IPS-15b (cell line): ENCODE measurements at regions not wholly inside any gene's neighbourhood (a gene's known extent, or its start where the extent isn't known, plus 50 kb on each side); places are given as distances from the start of the nearest gene placed in this dataset.

Experiments used
- H3K27me3 ChIP-seq: one replicate; pipeline ENCODE4 v1.6.1; 2013; ENCODE audit warnings: low read length; ENCODE audit not compliant: control insufficient read depth, insufficient read depth
- H3K36me3 ChIP-seq: one replicate; pipeline ENCODE4 v1.6.1; 2013; ENCODE audit warnings: low read length; ENCODE audit not compliant: control insufficient read depth, insufficient read depth
- H3K4me1 ChIP-seq: one replicate; pipeline ENCODE4 v1.6.1; 2013; ENCODE audit warnings: mild to moderate bottlenecking, low read length; ENCODE audit not compliant: control insufficient read depth, insufficient read depth
- H3K4me3 ChIP-seq: one replicate; pipeline ENCODE4 v1.5.1; 2013; ENCODE audit warnings: low read depth, low read length
- H3K9ac ChIP-seq: one replicate; pipeline ENCODE4 v1.6.1; 2013; ENCODE audit warnings: low read depth, mild to moderate bottlenecking, low read length
- H3K9me3 ChIP-seq: one replicate; pipeline ENCODE4 v1.6.1; 2013; ENCODE audit warnings: mild to moderate bottlenecking, low read length; ENCODE audit not compliant: control insufficient read depth, insufficient read depth

- H3K9me3 ChIP-seq: no peaks in the 10 kb centered on the region
- no peak overlapping the region for H3K4me3 ChIP-seq
- no peaks in the 10 kb centered on the region for H3K27me3 ChIP-seq
- H3K9ac ChIP-seq: no peak overlapping the region
- H3K4me1 ChIP-seq: peaks cover 5% of the 10 kb centered on the region
- no peaks in the 10 kb centered on the region for H3K36me3 ChIP-seq
These were observed 146.9 kb upstream of the SDK2 start for GRCh38 chr17:73791121-73791520.

- H3K9me3 ChIP-seq: no peaks in the 10 kb centered on the region
- peaks cover 3% of the 10 kb centered on the region for H3K4me1 ChIP-seq
- no peaks in the 10 kb centered on the region for H3K27me3 ChIP-seq
- no peak overlapping the region for H3K9ac ChIP-seq
- no peak overlapping the region for H3K4me3 ChIP-seq
- H3K36me3 ChIP-seq: no peaks in the 10 kb centered on the region
These were observed 147.4 kb upstream of the SDK2 start for GRCh38 chr17:73791631-73792030.

GRCh38 chr17:73792994-73793393 lies 148.7 kb upstream of the SDK2 start:
- no peaks in the 10 kb centered on the region for H3K27me3 ChIP-seq
- H3K36me3 ChIP-seq: no peaks in the 10 kb centered on the region
- no peak overlapping the region for H3K9ac ChIP-seq
- H3K4me3 ChIP-seq: no peak overlapping the region
- H3K9me3 ChIP-seq: no peaks in the 10 kb centered on the region
- H3K4me1 ChIP-seq: no peaks in the 10 kb centered on the region

- Histone ChIP-seq H3K36me3 (no peaks in the 10 kb centered on the region), H3K9ac (no peak overlapping the region), H3K4me1 (no peaks in the 10 kb centered on the region), H3K9me3 (no peaks in the 10 kb centered on the region), H3K27me3 (peaks cover 2% of the 10 kb centered on the region), H3K4me3 (no peak overlapping the region)
These were observed 150.1 kb upstream of the SDK2 start for GRCh38 chr17:73794336-73794735.

GRCh38 chr17:73795730-73796129 lies 151.5 kb upstream of the SDK2 start:
- H3K4me1 ChIP-seq: no peaks in the 10 kb centered on the region

GRCh38 chr17:73797594-73798110 lies 153.4 kb upstream of the SDK2 start:
- no peaks in the 10 kb centered on the region for H3K4me1 ChIP-seq

More at GRCh38 chr17:73795730-73796129, 151.5 kb upstream of the SDK2 start:
- Histone ChIP-seq H3K4me3 (no peak overlapping the region), H3K9ac (no peak overlapping the region), H3K36me3 (no peaks in the 10 kb centered on the region), H3K27me3 (peaks cover 2% of the 10 kb centered on the region), H3K9me3 (no peaks in the 10 kb centered on the region)

GRCh38 chr17:73798111-73798748 lies 154.0 kb upstream of the SDK2 start:
- Histone ChIP-seq H3K4me1 (no peaks in the 10 kb centered on the region), H3K9ac (no peak overlapping the region), H3K27me3 (peaks cover 4% of the 10 kb centered on the region), H3K9me3 (no peaks in the 10 kb centered on the region), H3K4me3 (no peak overlapping the region), H3K36me3 (no peaks in the 10 kb centered on the region)

More at GRCh38 chr17:73797594-73798110, 153.4 kb upstream of the SDK2 start:
- H3K4me3 ChIP-seq: no peak overlapping the region
- H3K9me3 ChIP-seq: no peaks in the 10 kb centered on the region
- H3K27me3 ChIP-seq: peaks cover 4% of the 10 kb centered on the region
- H3K9ac ChIP-seq: no peak overlapping the region
- H3K36me3 ChIP-seq: no peaks in the 10 kb centered on the region

- H3K4me1 ChIP-seq: no peaks in the 10 kb centered on the region
- H3K27me3 ChIP-seq: peaks cover 4% of the 10 kb centered on the region
- H3K9ac ChIP-seq: no peak overlapping the region
- no peaks in the 10 kb centered on the region for H3K36me3 ChIP-seq
- no peaks in the 10 kb centered on the region for H3K9me3 ChIP-seq
- H3K4me3 ChIP-seq: no peak overlapping the region
These were observed 154.9 kb upstream of the SDK2 start for GRCh38 chr17:73799096-73799495.

GRCh38 chr17:73799781-73800627 lies 155.8 kb upstream of the SDK2 start:
- peaks cover 2% of the 10 kb centered on the region for H3K4me1 ChIP-seq
- no peak overlapping the region for H3K4me3 ChIP-seq
- no peaks in the 10 kb centered on the region for H3K9me3 ChIP-seq
- no peak overlapping the region for H3K9ac ChIP-seq
- peaks cover 4% of the 10 kb centered on the region for H3K27me3 ChIP-seq
- H3K36me3 ChIP-seq: no peaks in the 10 kb centered on the region

- Histone ChIP-seq H3K36me3 (no peaks in the 10 kb centered on the region), H3K27me3 (peaks cover 7% of the 10 kb centered on the region), H3K9ac (no peak overlapping the region), H3K4me1 (peaks cover 2% of the 10 kb centered on the region), H3K4me3 (no peak overlapping the region), H3K9me3 (no peaks in the 10 kb centered on the region)
These were observed 156.6 kb upstream of the SDK2 start for GRCh38 chr17:73800893-73801292.

- peaks cover 7% of the 10 kb centered on the region for H3K27me3 ChIP-seq
- H3K36me3 ChIP-seq: no peaks in the 10 kb centered on the region
- no peak overlapping the region for H3K9ac ChIP-seq
- H3K9me3 ChIP-seq: no peaks in the 10 kb centered on the region
- no peak overlapping the region for H3K4me3 ChIP-seq
- peaks cover 2% of the 10 kb centered on the region for H3K4me1 ChIP-seq
These were observed 157.3 kb upstream of the SDK2 start for GRCh38 chr17:73801455-73802100.
